ENCODE measurements at regions not wholly inside any gene's neighbourhood (a gene's known extent, or its start where the extent isn't known, plus 50 kb on each side); places are given as distances from the start of the nearest gene placed in this dataset.

DNA sequence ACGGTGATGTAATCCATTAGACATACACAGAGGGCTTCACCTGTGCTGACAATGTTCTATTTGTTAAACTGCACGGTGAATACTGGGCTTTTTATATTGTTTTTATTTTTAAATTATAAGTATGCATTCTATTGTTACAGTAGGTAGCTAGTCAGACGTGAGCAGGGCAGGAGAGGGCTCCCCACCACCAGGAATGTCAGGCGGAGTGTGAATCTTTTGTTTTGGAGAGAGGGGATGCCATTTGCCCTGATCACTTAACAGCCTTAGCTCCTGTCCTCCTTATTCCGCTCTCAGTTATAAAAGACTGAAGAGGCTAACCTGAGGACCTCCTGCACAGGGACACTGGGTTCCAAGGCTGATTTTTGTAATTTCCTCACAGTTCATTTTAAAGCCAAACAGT is 151.6 kb upstream of the TAPT1 start:
- H3K27me3 Mint-ChIP-seq (ENCODE audit: insufficient read depth) = peaks cover 3% of the 10 kb centered on the region
- no peak overlapping the region for H3K4me3 ChIP-seq (ENCODE audit: low read length)
- 73 to 100% methylated on average over 2 to 5 of the region's 5 CpGs for WGBS, 2 experiments (ENCODE audit: insufficient coverage in 1 of 2, insufficient read length in 1 of 2)
- TF ChIP-seq, protein P1, sequence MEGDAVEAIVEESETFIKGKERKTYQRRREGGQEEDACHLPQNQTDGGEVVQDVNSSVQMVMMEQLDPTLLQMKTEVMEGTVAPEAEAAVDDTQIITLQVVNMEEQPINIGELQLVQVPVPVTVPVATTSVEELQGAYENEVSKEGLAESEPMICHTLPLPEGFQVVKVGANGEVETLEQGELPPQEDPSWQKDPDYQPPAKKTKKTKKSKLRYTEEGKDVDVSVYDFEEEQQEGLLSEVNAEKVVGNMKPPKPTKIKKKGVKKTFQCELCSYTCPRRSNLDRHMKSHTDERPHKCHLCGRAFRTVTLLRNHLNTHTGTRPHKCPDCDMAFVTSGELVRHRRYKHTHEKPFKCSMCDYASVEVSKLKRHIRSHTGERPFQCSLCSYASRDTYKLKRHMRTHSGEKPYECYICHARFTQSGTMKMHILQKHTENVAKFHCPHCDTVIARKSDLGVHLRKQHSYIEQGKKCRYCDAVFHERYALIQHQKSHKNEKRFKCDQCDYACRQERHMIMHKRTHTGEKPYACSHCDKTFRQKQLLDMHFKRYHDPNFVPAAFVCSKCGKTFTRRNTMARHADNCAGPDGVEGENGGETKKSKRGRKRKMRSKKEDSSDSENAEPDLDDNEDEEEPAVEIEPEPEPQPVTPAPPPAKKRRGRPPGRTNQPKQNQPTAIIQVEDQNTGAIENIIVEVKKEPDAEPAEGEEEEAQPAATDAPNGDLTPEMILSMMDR (conservative IDR thresholded peaks at IDR 0.05) = peak; percentile 36
- no peaks in the 10 kb centered on the region for H3K9me3 ChIP-seq (ENCODE audit: control insufficient read depth, low read length)
- no peaks in the 10 kb centered on the region for H3K9me3 Mint-ChIP-seq
- no peak overlapping the region for H3K27ac Mint-ChIP-seq
- peak; percentile 65 for DNase-seq
- H3K36me3 ChIP-seq (ENCODE audit: control insufficient read depth, insufficient read depth, low read length) = no peaks in the 10 kb centered on the region
- H3K27ac ChIP-seq (ENCODE audit: low read depth, low read length) = no peak overlapping the region
- H3K9ac ChIP-seq (ENCODE audit: extremely low read depth, low read length, poor library complexity, severe bottlenecking) = no peak overlapping the region
- H3K4me1 ChIP-seq (ENCODE audit: control insufficient read depth, insufficient read depth, low read length) = no peaks in the 10 kb centered on the region
- no peak overlapping the region for H3K4me3 Mint-ChIP-seq
- peaks cover 7% of the 10 kb centered on the region for H3K4me1 Mint-ChIP-seq
- H3K36me3 Mint-ChIP-seq (ENCODE audit: low read depth) = no peaks in the 10 kb centered on the region
- H3K27me3 ChIP-seq (ENCODE audit: control insufficient read depth, insufficient read depth, low read length, poor library complexity, severe bottlenecking) = no peaks in the 10 kb centered on the region

DNA sequence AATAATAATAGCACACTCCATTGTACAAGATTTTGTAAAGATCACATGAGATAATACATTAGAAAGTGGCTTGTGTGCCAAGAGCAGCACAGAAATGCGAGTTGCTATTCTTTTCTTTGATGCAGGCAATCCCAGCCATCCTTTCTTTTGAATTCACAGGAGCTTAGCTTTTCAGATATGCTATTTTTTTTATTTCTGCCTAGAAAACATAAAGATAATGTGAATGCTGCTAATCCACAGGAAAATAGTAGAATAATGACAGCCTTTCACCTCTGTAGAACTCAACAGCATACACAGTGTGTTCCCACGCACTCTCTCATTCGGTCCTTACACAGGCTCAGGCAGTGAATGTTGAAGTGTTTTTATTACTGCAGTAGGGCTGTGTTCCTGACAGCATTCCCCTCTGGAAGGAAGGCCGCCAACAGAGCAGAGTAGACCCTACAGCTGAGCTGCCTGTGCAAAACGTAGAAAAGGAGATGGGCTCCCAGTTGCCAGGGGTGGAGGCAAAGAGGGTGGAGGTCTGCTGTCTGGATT is 138.8 kb upstream of the TAPT1 start:
- Histone ChIP-seq H3K36me3 (ENCODE audit: control insufficient read depth, insufficient read depth, low read length) (no peaks in the 10 kb centered on the region), H3K9me3 (ENCODE audit: control insufficient read depth, low read length) (no peaks in the 10 kb centered on the region), H3K4me3 (ENCODE audit: low read length) (no peak overlapping the region), H3K27ac (ENCODE audit: low read depth, low read length) (no peak overlapping the region), H3K4me1 (ENCODE audit: control insufficient read depth, insufficient read depth, low read length) (no peaks in the 10 kb centered on the region), H3K9ac (ENCODE audit: extremely low read depth, low read length, poor library complexity, severe bottlenecking) (no peak overlapping the region), H3K27me3 (ENCODE audit: control insufficient read depth, insufficient read depth, low read length, poor library complexity, severe bottlenecking) (no peaks in the 10 kb centered on the region)
- H3K4me1 Mint-ChIP-seq = peaks cover 3% of the 10 kb centered on the region
- H3K27me3 Mint-ChIP-seq (ENCODE audit: insufficient read depth) = peaks cover 15% of the 10 kb centered on the region
- 88 to 89% methylated on average over 1 to 5 of the region's 5 CpGs for WGBS, 2 experiments (ENCODE audit: insufficient coverage in 1 of 2, insufficient read length in 1 of 2)
- H3K4me3 Mint-ChIP-seq = no peak overlapping the region
- no peak for DNase-seq
- peaks cover 28% of the 10 kb centered on the region for H3K9me3 Mint-ChIP-seq
- H3K27ac Mint-ChIP-seq = no peak overlapping the region
- TF ChIP-seq, protein P1 (conservative IDR thresholded peaks at IDR 0.05) = no peak
- no peaks in the 10 kb centered on the region for H3K36me3 Mint-ChIP-seq (ENCODE audit: low read depth)

- Mint-ChIP-seq H3K27ac (no peak overlapping the region), H3K9me3 (peaks cover 7% of the 10 kb centered on the region), H3K4me3 (no peak overlapping the region), H3K36me3 (ENCODE audit: low read depth) (no peaks in the 10 kb centered on the region), H3K4me1 (peaks cover 3% of the 10 kb centered on the region), H3K27me3 (ENCODE audit: insufficient read depth) (peaks cover 15% of the 10 kb centered on the region)
- no peaks in the 10 kb centered on the region for H3K36me3 ChIP-seq (ENCODE audit: control insufficient read depth, insufficient read depth, low read length)
- no peak for DNase-seq
- no peaks in the 10 kb centered on the region for H3K9me3 ChIP-seq (ENCODE audit: control insufficient read depth, low read length)
- WGBS, 2 experiments (ENCODE audit: insufficient coverage in 1 of 2, insufficient read length in 1 of 2) = 95 to 96% methylated on average over 36 of the region's 36 CpGs
- H3K9ac ChIP-seq (ENCODE audit: extremely low read depth, low read length, poor library complexity, severe bottlenecking) = no peak overlapping the region
- H3K4me1 ChIP-seq (ENCODE audit: control insufficient read depth, insufficient read depth, low read length) = no peaks in the 10 kb centered on the region
- TF ChIP-seq, protein P1 (conservative IDR thresholded peaks at IDR 0.05) = no peak
- H3K4me3 ChIP-seq (ENCODE audit: low read length) = no peak overlapping the region
- H3K27me3 ChIP-seq (ENCODE audit: control insufficient read depth, insufficient read depth, low read length, poor library complexity, severe bottlenecking) = no peaks in the 10 kb centered on the region
- no peak overlapping the region for H3K27ac ChIP-seq (ENCODE audit: low read depth, low read length)
These were observed 134.5 kb upstream of the TAPT1 start for GRCh38 chr4:16360694-16361262.

Data from endodermal cell (in vitro differentiated cells).